ENCODE measurements at regions not wholly inside any gene's neighbourhood (a gene's known extent, or its start where the extent isn't known, plus 50 kb on each side); places are given as distances from the start of the nearest gene placed in this dataset.

DNA sequence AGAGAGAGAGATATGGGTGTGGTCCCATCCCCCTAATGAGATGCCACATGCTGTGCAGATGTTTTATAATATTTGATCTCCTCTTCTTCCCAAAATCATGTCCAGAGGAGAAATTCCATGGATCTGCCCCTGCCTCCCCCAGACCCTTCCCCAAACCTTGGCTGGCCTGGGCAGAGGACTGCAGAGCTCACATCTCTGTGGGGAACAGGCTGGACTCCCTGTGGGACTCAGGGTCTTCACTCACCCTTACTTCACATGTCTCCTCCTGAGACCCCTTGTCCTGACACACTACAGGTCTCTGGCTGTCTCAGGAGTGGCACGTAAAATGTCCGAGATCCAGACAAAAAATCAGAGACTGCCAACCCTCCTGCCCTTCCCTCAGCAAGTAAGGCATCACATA, 76.0 kb upstream of the CAPRIN2 start:
- TF ChIP-seq, protein P1, sequence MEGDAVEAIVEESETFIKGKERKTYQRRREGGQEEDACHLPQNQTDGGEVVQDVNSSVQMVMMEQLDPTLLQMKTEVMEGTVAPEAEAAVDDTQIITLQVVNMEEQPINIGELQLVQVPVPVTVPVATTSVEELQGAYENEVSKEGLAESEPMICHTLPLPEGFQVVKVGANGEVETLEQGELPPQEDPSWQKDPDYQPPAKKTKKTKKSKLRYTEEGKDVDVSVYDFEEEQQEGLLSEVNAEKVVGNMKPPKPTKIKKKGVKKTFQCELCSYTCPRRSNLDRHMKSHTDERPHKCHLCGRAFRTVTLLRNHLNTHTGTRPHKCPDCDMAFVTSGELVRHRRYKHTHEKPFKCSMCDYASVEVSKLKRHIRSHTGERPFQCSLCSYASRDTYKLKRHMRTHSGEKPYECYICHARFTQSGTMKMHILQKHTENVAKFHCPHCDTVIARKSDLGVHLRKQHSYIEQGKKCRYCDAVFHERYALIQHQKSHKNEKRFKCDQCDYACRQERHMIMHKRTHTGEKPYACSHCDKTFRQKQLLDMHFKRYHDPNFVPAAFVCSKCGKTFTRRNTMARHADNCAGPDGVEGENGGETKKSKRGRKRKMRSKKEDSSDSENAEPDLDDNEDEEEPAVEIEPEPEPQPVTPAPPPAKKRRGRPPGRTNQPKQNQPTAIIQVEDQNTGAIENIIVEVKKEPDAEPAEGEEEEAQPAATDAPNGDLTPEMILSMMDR (IDR thresholded peaks at IDR 0.05; ENCODE audit: low read depth, low read length, missing control alignments), result no peak

DNA sequence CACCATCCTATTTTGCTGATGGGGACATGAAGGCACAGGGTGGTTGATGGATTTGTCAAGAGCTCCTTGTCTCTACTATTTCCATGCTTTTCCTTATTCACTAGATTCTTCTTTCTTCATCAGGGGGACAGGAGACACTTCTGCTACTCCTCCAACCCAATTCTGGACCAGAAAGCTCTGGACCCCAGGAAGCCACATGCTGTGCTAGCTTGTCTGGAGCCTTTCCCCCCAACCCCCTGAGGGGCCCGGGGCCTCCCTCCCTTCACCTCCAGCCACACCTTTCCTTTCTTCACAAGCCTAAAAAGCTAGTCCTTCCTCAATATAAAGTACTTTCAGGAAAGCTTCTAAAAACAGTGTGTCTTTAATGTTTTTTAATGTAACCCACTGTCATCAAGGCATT, 75.1 kb upstream of the CAPRIN2 start:
- H3K4me3 ChIP-seq (replicated peaks; ENCODE audit: low read depth, low read length), result no peak overlapping the region
- TF ChIP-seq, protein P1 (IDR thresholded peaks at IDR 0.05; ENCODE audit: low read depth, low read length, missing control alignments), result no peak
- no peak for DNase-seq (ENCODE audit: extremely low read depth, low read depth)

More for the DNA sequence above, 76.0 kb upstream of the CAPRIN2 start:
- no peak overlapping the region for H3K4me3 ChIP-seq (replicated peaks; ENCODE audit: low read depth, low read length)
- DNase-seq (ENCODE audit: extremely low read depth, low read depth), result no peak

- TF ChIP-seq, protein P1 (IDR thresholded peaks at IDR 0.05; ENCODE audit: low read depth, low read length, missing control alignments), result no peak
- DNase-seq (ENCODE audit: extremely low read depth, low read depth), result no peak
Measured at GRCh38 chr12:30828686-30829085, 73.9 kb upstream of the CAPRIN2 start.

GRCh38 chr12:30827101-30828066, 72.6 kb upstream of the CAPRIN2 start:
- TF ChIP-seq, protein P1 (IDR thresholded peaks at IDR 0.05; ENCODE audit: low read depth, low read length, missing control alignments), result no peak
- DNase-seq (ENCODE audit: extremely low read depth, low read depth), result no peak
- H3K4me3 ChIP-seq (replicated peaks; ENCODE audit: low read depth, low read length), result no peak overlapping the region

More at GRCh38 chr12:30828686-30829085, 73.9 kb upstream of the CAPRIN2 start:
- no peak overlapping the region for H3K4me3 ChIP-seq (replicated peaks; ENCODE audit: low read depth, low read length)

DNA sequence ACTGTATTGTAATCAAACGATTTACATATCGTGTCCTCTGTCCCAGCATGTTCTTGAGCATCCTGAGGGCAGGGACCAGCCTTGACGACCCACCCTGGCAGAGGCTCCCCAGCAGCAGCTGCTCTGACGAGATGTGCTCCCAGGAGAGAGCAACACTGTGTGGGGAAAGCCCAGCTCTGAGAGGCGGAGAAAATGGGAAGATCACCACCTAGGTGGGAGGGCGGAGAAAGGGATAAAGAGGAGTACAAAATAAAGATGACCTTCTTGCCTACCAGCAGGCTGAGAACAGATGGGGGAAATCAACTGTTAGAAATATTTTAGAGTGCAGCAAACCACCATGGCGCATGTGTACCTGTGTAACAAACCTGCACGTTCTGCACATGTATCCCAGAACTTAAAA, 71.5 kb upstream of the CAPRIN2 start:
- TF ChIP-seq, protein P1 (IDR thresholded peaks at IDR 0.05; ENCODE audit: low read depth, low read length, missing control alignments), result no peak
- DNase-seq (ENCODE audit: extremely low read depth, low read depth), result no peak
- no peak overlapping the region for H3K4me3 ChIP-seq (replicated peaks; ENCODE audit: low read depth, low read length)

DNA sequence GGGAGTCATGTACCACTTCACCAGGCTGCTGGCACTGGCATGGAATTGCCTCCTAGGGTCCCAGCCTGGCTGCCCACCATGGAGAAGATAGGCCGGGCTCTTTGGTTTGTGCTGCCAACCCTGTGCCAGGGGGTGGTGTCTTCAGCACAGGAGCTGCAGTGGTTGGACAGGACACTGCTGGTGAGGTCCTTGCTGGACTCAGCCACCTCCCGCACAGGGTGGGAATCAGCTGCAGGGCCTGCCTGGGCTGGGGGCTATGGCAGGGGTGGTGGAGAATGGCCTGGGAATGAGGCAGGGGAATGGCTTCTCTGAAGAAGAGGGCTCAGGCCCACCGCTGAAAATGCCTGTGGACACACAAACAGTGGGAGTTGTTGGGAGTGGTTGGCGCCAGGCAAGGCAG, 70.6 kb upstream of the CAPRIN2 start:
- no peak for DNase-seq (ENCODE audit: extremely low read depth, low read depth)
- no peak overlapping the region for H3K4me3 ChIP-seq (replicated peaks; ENCODE audit: low read depth, low read length)
- TF ChIP-seq, protein P1 (IDR thresholded peaks at IDR 0.05; ENCODE audit: low read depth, low read length, missing control alignments), result no peak

Measured in HFF-Myc (cell line).